Activated CD4-positive, alpha-beta T cell treated with anti-CD3 and anti-CD28 coated beads, Interleukin-10, Interleukin-2, amounts not matched to agents 100 ng/mL and 50 ng/mL, durations not matched to agents 16 hours and 8 hours (primary cell): ENCODE measurements at regions not wholly inside any gene's neighbourhood (a gene's known extent, or its start where the extent isn't known, plus 50 kb on each side); places are given as distances from the start of the nearest gene placed in this dataset.
A peak's percentile ranks its signal among the peaks of the same experiment; 100 is the strongest.

ENCODE experiments used
- DNase-seq: peaks from one replicate; pipeline ENCODE4 v3.0.0-alpha.2; 2020

DNA sequence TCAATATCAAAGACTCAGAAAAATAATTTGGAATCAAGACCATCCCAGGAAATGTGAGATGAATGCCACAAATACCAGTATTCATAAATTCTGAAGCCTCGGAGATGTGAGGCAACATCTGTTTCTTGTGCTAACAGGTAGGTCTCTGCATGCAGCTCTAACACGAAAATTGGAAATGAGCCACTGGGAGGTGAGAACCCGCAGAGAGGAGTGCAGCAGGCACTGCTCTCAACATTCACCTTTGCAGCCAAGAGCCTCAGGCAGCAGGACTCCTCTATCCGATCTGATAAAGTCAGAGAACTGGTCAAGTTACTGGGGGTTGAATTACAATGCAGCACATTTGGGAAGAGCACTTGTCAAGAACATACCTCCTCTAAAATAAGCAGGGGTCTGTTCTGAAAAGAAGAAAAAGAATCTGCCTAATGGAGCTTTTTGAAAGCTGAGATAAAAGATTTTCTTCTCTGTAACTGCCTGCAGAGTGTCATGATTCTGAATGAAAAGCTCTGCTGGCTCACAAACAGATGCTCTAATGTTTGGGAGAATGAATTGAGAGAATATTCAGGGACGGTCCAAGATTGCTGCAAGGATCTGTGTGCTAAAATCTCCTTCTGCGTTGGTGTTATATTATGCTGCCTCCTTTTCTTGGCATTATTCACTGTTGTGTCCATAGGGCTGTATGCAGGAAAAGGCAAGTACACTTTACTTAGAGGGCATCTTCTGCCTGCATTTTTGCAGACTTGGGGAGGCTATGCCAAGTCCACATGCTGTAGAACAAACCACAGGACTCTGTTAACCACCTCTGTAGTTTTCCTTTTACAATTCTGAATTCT is 209.6 kb upstream of the KRR1 start:
- no peak for DNase-seq

DNA sequence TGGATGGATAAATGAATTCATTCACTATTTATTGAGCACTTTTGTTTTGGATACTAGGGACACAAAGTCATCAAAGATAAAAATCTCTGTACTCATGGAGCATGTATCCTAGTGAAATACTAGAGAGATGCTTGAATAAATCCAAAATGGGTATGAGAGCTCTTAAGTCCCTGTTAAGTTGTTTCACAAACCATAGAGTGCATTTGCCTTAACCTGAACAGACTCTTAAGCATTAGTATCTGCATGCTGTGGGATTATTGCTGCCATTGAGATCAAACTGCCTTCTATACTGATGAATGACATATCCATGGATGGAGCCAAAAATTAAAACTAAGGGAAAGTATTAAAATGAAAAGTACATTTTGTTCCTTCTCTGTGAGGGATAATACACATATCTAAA is 206.5 kb upstream of the KRR1 start:
- no peak for DNase-seq

DNA sequence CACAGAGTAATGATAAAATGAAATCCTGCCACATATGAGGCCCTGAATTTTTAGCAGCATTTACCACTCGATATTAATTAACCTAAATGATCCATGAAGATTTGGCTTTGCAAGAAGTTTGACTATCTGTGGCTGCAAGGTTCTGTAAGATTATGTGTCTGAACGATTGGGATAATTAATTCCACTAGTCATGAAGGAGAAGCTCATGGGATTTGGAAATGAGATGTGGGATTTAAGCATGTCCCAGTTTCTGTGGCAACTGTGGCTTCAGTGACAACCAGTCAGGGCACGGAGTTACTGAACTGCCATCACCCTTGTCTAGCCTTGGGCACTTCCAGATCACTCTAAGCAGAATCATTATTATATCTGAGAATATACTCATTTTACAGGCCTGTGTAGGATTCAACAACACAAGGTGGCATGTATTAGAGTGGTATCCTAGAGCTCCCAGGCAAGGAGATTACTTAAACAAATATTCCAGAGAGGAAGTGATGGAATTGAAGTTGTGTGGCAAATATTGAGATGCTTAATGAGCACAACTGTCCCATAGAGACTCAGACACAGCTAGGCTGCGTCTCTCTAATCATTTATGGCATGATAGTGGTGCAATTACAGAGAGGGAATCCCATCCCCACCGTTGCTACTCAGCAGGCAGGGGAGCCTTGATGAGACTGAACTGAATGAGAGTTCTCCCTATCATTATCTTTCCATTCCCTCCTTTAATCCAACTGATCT is 205.0 kb upstream of the KRR1 start:
- no peak for DNase-seq

- no peak for DNase-seq
Observed at GRCh38 chr12:75715682-75716081, 204.3 kb upstream of the KRR1 start.

GRCh38 chr12:75715323-75715644 is 203.9 kb upstream of the KRR1 start:
- DNase-seq, result no peak

DNA sequence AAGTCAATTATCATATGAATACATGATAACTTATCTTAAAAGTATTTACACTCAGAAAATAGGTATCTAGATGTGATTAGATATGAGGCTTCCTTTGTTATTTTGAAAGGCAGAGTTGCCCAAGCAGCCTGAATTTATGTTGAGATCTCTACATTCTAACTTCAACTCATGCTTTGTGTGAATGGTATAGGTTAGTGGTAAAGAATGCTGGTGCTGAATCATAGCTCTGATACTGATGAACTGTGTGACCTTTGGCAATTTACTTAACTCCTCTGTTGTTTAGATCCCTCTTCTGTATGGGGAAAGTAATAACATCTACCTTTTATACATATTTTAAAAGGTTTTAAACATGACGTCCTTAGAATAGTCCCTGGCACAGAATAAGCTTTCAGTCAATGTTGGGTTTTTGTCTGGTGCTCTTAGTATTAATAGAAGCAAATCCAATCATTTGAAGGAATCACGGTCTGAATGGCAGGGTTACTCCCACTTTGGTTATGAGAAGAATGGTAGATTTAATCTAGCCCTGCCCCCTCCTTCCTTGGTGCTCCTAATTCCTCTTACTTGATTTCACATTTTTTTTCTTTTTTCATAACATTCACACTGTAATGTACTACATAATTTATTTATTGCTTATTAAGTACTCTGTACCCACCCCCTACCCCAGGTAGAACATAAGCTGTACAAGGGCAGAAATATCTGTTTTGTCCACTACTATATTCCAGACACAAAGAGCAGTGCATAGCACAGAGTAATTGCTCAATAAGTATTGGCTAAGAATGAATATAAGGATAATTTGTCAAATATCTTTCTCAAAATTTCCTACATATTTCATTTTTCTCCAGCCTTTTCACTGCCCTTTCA is 203.3 kb upstream of the KRR1 start:
- DNase-seq, result no peak

- DNase-seq, result peak; percentile 52
Observed at GRCh38 chr12:75713434-75713833, 202.0 kb upstream of the KRR1 start.

- DNase-seq, result peak; percentile 9
Observed at GRCh38 chr12:75712223-75712622, 200.8 kb upstream of the KRR1 start.

- no peak for DNase-seq
Observed at GRCh38 chr12:75711271-75711670, 199.9 kb upstream of the KRR1 start.

GRCh38 chr12:75710361-75711069 is 199.1 kb upstream of the KRR1 start:
- DNase-seq, result no peak

GRCh38 chr12:75709503-75709902 is 198.1 kb upstream of the KRR1 start:
- DNase-seq, result no peak

DNA sequence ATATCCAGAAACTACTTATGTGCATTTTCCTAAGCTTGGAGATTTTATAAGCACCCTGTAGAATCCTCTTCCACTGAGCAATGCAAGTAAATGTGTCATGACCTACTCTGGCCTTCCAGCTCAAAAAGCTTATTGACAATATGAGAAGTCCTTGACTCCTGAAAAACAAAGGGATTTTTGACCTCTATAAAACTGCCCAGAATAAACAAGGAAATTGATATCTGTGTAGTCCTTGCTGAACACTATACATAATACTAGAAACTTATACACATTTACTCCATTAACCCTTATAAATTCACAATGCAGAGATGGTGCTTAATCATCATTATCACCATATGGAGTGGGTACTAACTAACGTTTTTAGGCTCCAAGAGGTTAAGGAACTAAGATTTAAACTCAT is 197.4 kb upstream of the KRR1 start:
- no peak for DNase-seq

DNA sequence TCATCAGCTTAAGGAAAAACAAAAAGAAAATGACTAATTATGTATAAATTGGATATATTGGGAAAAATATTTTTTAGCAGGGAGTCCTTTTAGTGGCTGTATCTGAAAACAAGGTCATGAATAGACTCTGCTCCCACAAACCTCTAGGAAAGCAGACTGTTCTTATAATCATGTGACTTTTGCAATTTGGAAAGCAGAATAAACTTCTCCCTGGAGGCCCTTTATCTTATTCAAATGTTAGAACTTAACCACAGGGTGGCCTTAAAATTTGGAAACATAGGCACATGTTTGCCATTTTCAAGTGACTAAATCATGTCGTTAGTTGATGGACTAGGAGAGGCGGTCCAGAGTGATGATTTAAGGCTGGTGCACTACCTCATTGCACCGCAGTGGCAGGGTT is 196.6 kb upstream of the KRR1 start:
- no peak for DNase-seq

DNA sequence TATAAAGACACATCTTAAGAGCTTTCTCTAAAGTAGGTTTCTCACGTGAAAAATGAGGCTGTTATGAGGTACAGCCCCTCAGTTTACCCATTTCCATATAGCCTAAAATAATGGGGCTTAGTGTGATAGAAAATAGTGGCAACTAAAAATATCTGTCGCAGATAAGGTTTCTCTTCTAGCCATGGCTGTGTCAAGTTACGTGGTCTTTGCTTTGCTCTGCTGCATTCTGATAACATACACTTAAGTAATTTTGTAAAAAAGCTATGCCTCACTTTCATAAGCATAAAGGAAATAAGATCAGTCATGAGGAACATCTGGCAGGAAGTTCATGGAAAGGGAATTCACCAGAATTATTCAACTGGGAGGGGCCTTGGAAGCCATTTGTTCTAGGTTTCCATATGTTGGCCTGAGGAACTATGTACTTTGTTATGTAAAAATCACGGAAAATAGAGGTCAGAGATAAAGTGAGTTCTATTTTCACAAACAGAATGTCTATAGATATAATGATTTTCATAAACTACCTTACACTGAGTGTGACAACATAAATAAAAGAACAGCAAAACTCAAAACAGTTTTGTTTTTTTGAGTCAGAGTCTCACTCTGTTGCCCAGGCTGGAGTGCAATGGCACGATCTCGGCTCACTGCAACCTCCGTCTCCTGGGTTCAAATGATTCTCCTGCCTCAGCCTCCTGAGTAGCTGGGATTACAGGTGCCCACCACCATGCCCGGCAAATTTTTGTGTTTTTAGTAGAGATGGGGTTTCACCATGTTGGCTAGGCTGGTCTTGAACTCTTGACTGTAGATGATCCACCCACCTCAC is 195.6 kb upstream of the KRR1 start:
- no peak for DNase-seq

- no peak for DNase-seq
Observed at GRCh38 chr12:75705749-75706711, 194.6 kb upstream of the KRR1 start.

DNA sequence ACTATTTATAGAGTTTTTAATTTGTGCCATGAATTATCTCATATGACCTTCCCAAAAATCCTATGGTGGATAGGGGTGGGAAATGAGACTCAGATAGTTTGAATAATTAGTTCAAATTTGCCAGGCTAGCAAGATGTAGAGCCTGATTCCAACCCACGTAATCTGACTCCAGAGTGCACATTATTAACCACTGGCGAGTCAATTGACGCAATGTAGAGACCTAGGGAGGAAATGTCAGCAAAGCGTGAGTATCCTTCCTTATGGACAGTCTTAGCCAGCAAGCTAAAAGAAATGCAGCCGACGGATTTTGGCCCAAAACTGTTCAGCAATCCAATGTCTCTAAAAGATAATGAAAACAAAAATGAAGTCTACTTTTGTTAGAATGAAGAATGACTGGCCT is 193.3 kb upstream of the KRR1 start:
- DNase-seq, result no peak

- DNase-seq, result no peak
Observed at GRCh38 chr12:75704208-75704607, 192.8 kb upstream of the KRR1 start.

- no peak for DNase-seq
Observed at GRCh38 chr12:75703131-75703530, 191.7 kb upstream of the KRR1 start.

- peak; percentile 15 for DNase-seq
Observed at GRCh38 chr12:75702477-75703093, 191.2 kb upstream of the KRR1 start.

DNA sequence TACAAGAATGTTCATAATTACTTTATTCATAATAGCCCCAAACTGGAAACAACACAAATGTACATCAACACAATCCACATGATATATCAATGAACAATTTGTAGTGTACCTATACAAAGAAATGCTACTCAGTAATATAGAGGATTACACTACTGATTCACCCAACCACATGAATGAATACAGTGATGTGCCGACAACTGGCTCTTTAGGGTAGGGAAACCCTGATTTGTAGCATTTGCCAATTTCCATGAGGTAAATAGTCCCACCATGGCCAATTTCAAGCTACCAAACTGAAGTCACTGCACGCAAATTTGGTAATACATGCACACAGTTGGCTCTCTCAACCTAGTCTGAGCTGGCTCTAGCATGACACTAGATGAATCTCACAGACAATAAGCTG is 190.4 kb upstream of the KRR1 start:
- DNase-seq, result no peak
